WTC11 (cell line): ENCODE measurements at regions not wholly inside any gene's neighbourhood (a gene's known extent, or its start where the extent isn't known, plus 50 kb on each side); places are given as distances from the start of the nearest gene placed in this dataset.
A peak's percentile ranks its signal among the peaks of the same experiment; 100 is the strongest.

ENCODE experiments used
- ATAC-seq: fragments of 200-7000 bp; cut with Tn5 transposase; 2 replicates; pipeline ENCODE4 v1.10.0; 2021; ENCODE audit warnings: mild to moderate bottlenecking, moderate library complexity
- CTCF ChIA-PET: fragments of 300-600 bp; sonication (Branson Sonifier 250); formaldehyde crosslinking; loops from one replicate; lab custom pipeline; 2021; ENCODE audit warnings: antibody characterized with exemption; lab: Charles Lee
- POLR2A ChIA-PET: fragments of 350-600 bp; sonication (Branson Sonifier 250); formaldehyde crosslinking; loops from one replicate; lab custom pipeline; 2021; ENCODE audit warnings: antibody characterized with exemption; lab: Charles Lee
- DNase-seq: peaks from one replicate; pipeline ENCODE4 v3.0.0; 2021; ENCODE audit warnings: low spot score
- H3K27ac Mint-ChIP-seq: 2 replicates; pipeline ENCODE4 v1.8.0; 2021; ENCODE audit warnings: mixed read lengths
- H3K27me3 Mint-ChIP-seq: 2 replicates; pipeline ENCODE4 v1.8.0; 2021; ENCODE audit warnings: low read depth, mild to moderate bottlenecking, moderate library complexity, mixed read lengths
- H3K36me3 Mint-ChIP-seq: 2 replicates; pipeline ENCODE4 v1.8.0; 2021; ENCODE audit warnings: mixed read lengths
- H3K4me1 Mint-ChIP-seq: 2 replicates; pipeline ENCODE4 v1.8.0; 2022; ENCODE audit warnings: mixed read lengths
- H3K4me3 Mint-ChIP-seq: 2 replicates; pipeline ENCODE4 v1.8.0; 2021; ENCODE audit warnings: mild to moderate bottlenecking, moderate library complexity, mixed read lengths
- H3K9me3 Mint-ChIP-seq: 2 replicates; pipeline ENCODE4 v1.8.0; 2021; ENCODE audit warnings: mixed read lengths
- ARID4B ChIP-seq: sonication (generic); formaldehyde crosslinking; IDR thresholded peaks from 2 replicates; pipeline ENCODE4 v1.8.0; 2023; ENCODE audit warnings: missing genetic modification reagents, mild to moderate bottlenecking, borderline replicate concordance
- ATF6 ChIP-seq: sonication (generic); formaldehyde crosslinking; IDR thresholded peaks from 2 replicates; pipeline ENCODE4 v1.8.1; 2023; ENCODE audit warnings: mild to moderate bottlenecking, missing genetic modification reagents
- CREM ChIP-seq: sonication (generic); formaldehyde crosslinking; IDR thresholded peaks from 2 replicates; pipeline ENCODE4 v1.8.1; 2022; ENCODE audit warnings: mild to moderate bottlenecking, missing genetic modification reagents, moderate library complexity
- ESRRA ChIP-seq: sonication (generic); formaldehyde crosslinking; IDR thresholded peaks from 2 replicates; pipeline ENCODE4 v1.8.1; 2022; ENCODE audit warnings: mild to moderate bottlenecking, missing genetic modification reagents, borderline replicate concordance
- FOXP1 ChIP-seq: sonication (generic); formaldehyde crosslinking; IDR thresholded peaks from 2 replicates; pipeline ENCODE4 v1.8.0; 2022; ENCODE audit warnings: missing genetic modification reagents, mild to moderate bottlenecking, moderate library complexity, borderline replicate concordance
- MAX ChIP-seq: sonication (generic); formaldehyde crosslinking; IDR thresholded peaks from 2 replicates; pipeline ENCODE4 v1.8.0; 2022; ENCODE audit warnings: mild to moderate bottlenecking, missing genetic modification reagents
- MXD4 ChIP-seq: fragments of 250-450 bp; sonication (Bioruptor Pico); IDR thresholded peaks from 2 replicates; pipeline ENCODE4 v1.8.0; 2021; ENCODE audit warnings: mild to moderate bottlenecking, moderate library complexity, borderline replicate concordance
- MYBL2 ChIP-seq: sonication (generic); formaldehyde crosslinking; IDR thresholded peaks from 2 replicates; pipeline ENCODE4 v1.8.1; 2023; ENCODE audit warnings: mild to moderate bottlenecking, moderate library complexity, missing genetic modification reagents
- NFE2L1 ChIP-seq: sonication (generic); formaldehyde crosslinking; IDR thresholded peaks from 2 replicates; pipeline ENCODE4 v1.8.1; 2023; ENCODE audit warnings: missing genetic modification reagents
- NFYB ChIP-seq: sonication (generic); formaldehyde crosslinking; conservative IDR thresholded peaks from 2 replicates; pipeline ENCODE4 v1.8.0; 2022; ENCODE audit warnings: low read depth, missing genetic modification reagents
- RORB ChIP-seq: fragments of 250-450 bp; sonication (Bioruptor Pico); IDR thresholded peaks from 2 replicates; pipeline ENCODE4 v1.9.0; 2021; ENCODE audit warnings: mild to moderate bottlenecking
- SMAD4 ChIP-seq: sonication (generic); formaldehyde crosslinking; IDR thresholded peaks from 2 replicates; pipeline ENCODE4 v1.8.0; 2022; ENCODE audit warnings: mild to moderate bottlenecking, missing genetic modification reagents
- STAT6 ChIP-seq: sonication (generic); formaldehyde crosslinking; conservative IDR thresholded peaks from 2 replicates; pipeline ENCODE4 v1.8.1; 2023; ENCODE audit warnings: mild to moderate bottlenecking, low read depth, missing genetic modification reagents, moderate library complexity
- TCF7 ChIP-seq: sonication (generic); formaldehyde crosslinking; IDR thresholded peaks from 2 replicates; pipeline ENCODE4 v1.8.0; 2022; ENCODE audit warnings: mild to moderate bottlenecking, low read depth, missing genetic modification reagents, moderate library complexity
- TP53 ChIP-seq: sonication (generic); formaldehyde crosslinking; IDR thresholded peaks from 2 replicates; pipeline ENCODE4 v1.8.1; 2023; ENCODE audit warnings: mild to moderate bottlenecking, missing genetic modification reagents
- USF2 ChIP-seq: sonication (generic); formaldehyde crosslinking; IDR thresholded peaks from 2 replicates; pipeline ENCODE4 v1.8.1; 2023; ENCODE audit warnings: mild to moderate bottlenecking, missing genetic modification reagents, moderate library complexity
- ZNF232 ChIP-seq: sonication (generic); formaldehyde crosslinking; IDR thresholded peaks from 2 replicates; pipeline ENCODE4 v1.8.0; 2022; ENCODE audit warnings: mild to moderate bottlenecking, missing genetic modification reagents
- ZNF263 ChIP-seq: sonication (generic); formaldehyde crosslinking; IDR thresholded peaks from 2 replicates; pipeline ENCODE4 v1.8.1; 2022; ENCODE audit warnings: low read depth, mild to moderate bottlenecking, moderate library complexity, missing genetic modification reagents
- ZNF396 ChIP-seq: fragments of 250-450 bp; sonication (Bioruptor Pico); IDR thresholded peaks from 2 replicates; pipeline ENCODE4 v1.8.0; 2021; ENCODE audit warnings: mild to moderate bottlenecking, moderate library complexity, borderline replicate concordance
- ZNF416 ChIP-seq: fragments of 250-450 bp; sonication (Bioruptor Pico); IDR thresholded peaks from 2 replicates; pipeline ENCODE4 v1.9.0; 2021; ENCODE audit warnings: mild to moderate bottlenecking, inconsistent platforms

GRCh38 chr13:71030784-71031183, 836.2 kb downstream of the DACH1 start:
- Mint-ChIP-seq H3K4me1 (peaks cover 17% of the 10 kb centered on the region), H3K4me3 (no peak overlapping the region), H3K36me3 (peaks cover 44% of the 10 kb centered on the region), H3K27ac (no peak overlapping the region), H3K27me3 (peaks cover 100% of the 10 kb centered on the region), H3K9me3 (peaks cover 45% of the 10 kb centered on the region)
- ChIA-PET POLR2A (interaction anchor here (0.6 kb wide), 1 partner anchor 85 kb away, joined by 3 read pairs; no protein-coding TSS in a partner anchor), CTCF (no interaction called here)
- no peak for DNase-seq
- TF ChIP-seq STAT6 (CRISPR knock-in tag) = no peak
- no peak for TF ChIP-seq ZNF416
- TF ChIP-seq ZNF396 (CRISPR knock-in tag) = no peak
- no peak for TF ChIP-seq ZNF263 (CRISPR knock-in tag)
- TF ChIP-seq FOXP1 (CRISPR knock-in tag) = no peak
- no peak for TF ChIP-seq ESRRA
- TF ChIP-seq ZNF232 (CRISPR knock-in tag) = no peak
- TF ChIP-seq ATF6 = no peak
- TF ChIP-seq NFE2L1 (CRISPR knock-in tag) = no peak
- no peak for TF ChIP-seq TP53 (CRISPR knock-in tag)
- no peak for TF ChIP-seq SMAD4 (CRISPR knock-in tag)
- TF ChIP-seq ARID4B = no peak
- TF ChIP-seq USF2 = no peak
- TF ChIP-seq MYBL2 (CRISPR knock-in tag) = no peak
- TF ChIP-seq CREM (CRISPR knock-in tag) = no peak
- no peak for TF ChIP-seq RORB (CRISPR knock-in tag)
- TF ChIP-seq MAX (CRISPR knock-in tag) = no peak
- no peak for TF ChIP-seq TCF7 (CRISPR knock-in tag)
- TF ChIP-seq NFYB (CRISPR knock-in tag) = no peak
- TF ChIP-seq MXD4 (CRISPR knock-in tag) = no peak
- TF ChIP-seq, all 79 proteins: peak for 0
- peak; percentile 60 for ATAC-seq
